ENCODE measurements at regions not wholly inside any gene's neighbourhood (a gene's known extent, or its start where the extent isn't known, plus 50 kb on each side); places are given as distances from the start of the nearest gene placed in this dataset.
A peak's percentile ranks its signal among the peaks of the same experiment; 100 is the strongest.

DNA sequence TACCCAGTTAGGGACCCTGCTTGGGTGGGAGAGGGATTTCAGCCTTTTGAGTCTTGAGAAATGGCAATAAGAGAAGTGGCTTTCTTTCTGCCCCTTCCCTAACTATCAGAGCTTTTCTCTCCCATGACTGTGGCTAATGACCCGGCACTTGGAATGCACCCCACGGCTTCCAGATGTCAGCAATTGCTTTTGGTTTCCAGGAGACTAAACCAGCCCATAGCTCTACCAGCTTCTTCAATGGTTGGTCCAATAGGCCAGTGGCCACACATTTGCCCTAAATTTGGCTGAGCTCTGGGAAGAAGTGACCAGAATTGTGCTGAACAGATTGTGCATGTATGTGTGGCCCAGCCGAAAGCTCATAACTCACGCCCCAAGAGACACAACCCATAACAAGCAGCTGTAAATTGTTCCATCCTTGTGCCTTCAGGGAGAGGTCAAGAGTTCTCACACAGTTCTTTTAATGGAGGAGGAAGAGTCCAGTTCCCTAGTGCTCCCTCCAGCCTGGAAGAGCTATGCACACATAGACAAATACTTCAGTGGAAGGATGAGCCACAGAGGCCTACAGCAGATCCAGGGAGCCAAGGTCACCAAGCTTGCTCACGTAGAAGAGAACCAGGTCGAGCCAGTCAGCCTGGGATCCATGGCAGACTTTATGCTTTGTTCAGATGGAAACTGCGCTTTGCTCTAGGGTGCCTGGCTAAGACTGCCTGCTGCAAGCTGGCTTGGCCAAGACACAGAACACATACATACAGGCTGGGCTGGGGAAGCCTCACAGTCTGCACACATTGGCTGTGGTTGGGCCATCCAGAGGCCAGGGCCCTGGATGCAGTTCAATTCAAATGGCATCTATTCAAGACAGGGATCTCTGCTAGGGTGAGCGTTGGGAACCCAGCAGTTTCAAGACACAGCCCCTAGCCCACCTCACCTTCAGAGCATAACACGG is 131.8 kb upstream of the HABP2 start:
- DNase-seq (no peak), ATAC-seq (no peak)
- intact Hi-C loops (cut with DNase I): no loop called here
- H3K27me3 ChIP-seq (ENCODE audit: control insufficient read depth, insufficient read depth): no peaks in the 10 kb centered on the region
- H3K27ac ChIP-seq (ENCODE audit: low read length): no peak overlapping the region
- no peaks in the 10 kb centered on the region for H3K9me3 ChIP-seq (ENCODE audit: control insufficient read depth, low read length)
- 84% methylated on average over 9 of the region's 9 CpGs for WGBS
- H3K4me3 ChIP-seq (ENCODE audit: low read length): no peak overlapping the region
- peaks cover 2% of the 10 kb centered on the region for H3K4me1 ChIP-seq (ENCODE audit: control insufficient read depth, insufficient read depth, low read length)

DNA sequence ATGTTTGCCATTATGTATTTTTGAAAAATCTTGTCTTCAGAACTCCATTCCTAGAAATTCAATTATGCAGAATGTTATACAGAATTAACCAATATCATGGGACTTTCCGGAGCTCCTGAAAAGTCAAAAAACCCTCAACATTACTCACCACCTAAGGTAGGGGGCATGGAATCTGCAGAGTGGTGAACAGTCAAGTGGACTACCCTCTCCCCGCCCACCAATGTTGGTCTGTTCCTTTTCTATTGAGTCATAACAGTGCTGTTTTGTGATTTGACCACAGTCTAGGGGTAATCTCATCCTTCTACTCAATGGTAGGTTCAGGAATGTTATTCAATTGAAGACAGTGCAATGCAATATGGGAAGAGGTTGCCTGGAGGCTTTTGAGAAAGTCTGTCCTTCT is 130.5 kb upstream of the HABP2 start:
- Histone ChIP-seq H3K4me3 (ENCODE audit: low read length) (no peak overlapping the region), H3K27ac (ENCODE audit: low read length) (no peak overlapping the region), H3K27me3 (ENCODE audit: control insufficient read depth, insufficient read depth) (no peaks in the 10 kb centered on the region), H3K4me1 (ENCODE audit: control insufficient read depth, insufficient read depth, low read length) (peaks cover 2% of the 10 kb centered on the region), H3K9me3 (ENCODE audit: control insufficient read depth, low read length) (no peaks in the 10 kb centered on the region)
- intact Hi-C loops (cut with DNase I): no loop called here
- DNase-seq (no peak), ATAC-seq (no peak)
- WGBS: 93% methylated on average over 2 of the region's 2 CpGs

DNA sequence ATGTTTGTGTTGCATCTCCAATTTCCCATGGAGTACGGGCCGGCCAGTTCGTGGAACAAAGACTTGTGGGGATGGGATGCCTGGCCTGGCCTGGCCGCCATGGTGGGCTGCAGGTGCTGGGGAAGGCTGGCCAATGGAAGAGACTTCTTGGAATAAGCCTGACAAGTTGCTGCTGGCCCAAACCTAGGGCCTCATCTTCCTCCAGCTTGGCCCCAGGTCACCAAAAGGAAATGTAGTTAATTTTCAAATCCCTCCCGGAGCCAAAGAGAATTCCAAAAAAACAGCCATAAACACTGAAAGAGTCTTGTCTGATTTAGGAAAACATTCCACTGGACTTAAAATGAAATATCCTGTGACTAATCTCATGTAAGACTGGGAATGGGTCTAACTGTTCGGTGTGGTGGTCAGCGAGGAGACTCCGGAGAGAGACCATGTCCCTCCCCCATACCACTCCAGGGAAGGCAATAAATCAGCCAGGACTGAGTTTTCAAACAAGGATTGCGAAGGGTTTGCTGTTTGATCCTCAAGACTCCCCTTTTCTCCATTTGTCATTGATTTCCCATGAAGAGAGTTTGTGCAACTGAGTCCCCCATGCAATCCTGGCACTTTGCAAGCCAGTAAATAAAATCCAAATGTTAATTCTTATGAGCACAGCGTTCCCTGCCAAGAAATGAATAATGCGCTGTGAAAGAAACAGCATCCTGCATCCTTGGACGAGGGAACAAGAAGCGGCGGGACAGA is 128.7 kb upstream of the HABP2 start:
- WGBS: 66% methylated on average over 14 of the region's 14 CpGs
- no peak overlapping the region for H3K27ac ChIP-seq (ENCODE audit: low read length)
- H3K4me3 ChIP-seq (ENCODE audit: low read length): no peak overlapping the region
- no peaks in the 10 kb centered on the region for H3K9me3 ChIP-seq (ENCODE audit: control insufficient read depth, low read length)
- DNase-seq (no peak), ATAC-seq (no peak)
- intact Hi-C loops (cut with DNase I): no loop called here
- H3K4me1 ChIP-seq (ENCODE audit: control insufficient read depth, insufficient read depth, low read length): peaks cover 2% of the 10 kb centered on the region
- no peaks in the 10 kb centered on the region for H3K27me3 ChIP-seq (ENCODE audit: control insufficient read depth, insufficient read depth)

DNA sequence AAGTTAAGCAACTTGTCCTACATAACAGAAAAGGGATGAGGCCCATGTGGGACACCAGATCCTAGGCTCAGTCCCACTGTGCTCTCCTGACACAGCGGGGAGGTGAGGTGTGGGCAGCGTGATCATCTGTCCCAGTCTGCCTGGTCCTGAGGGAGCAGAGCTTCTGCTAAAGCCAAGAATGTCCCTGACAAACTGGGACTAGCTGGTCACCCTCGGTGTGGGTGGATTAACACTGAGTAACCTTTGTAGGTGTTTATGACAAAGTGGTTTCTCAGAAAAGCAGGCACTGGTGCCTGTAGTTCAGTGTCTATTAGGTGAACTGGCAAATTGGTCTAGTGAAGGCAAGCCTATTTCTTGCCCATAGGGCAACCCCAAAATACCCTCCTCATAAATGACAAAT is 127.8 kb upstream of the HABP2 start:
- Histone ChIP-seq H3K4me3 (ENCODE audit: low read length) (no peak overlapping the region), H3K9me3 (ENCODE audit: control insufficient read depth, low read length) (no peaks in the 10 kb centered on the region), H3K27ac (ENCODE audit: low read length) (no peak overlapping the region), H3K27me3 (ENCODE audit: control insufficient read depth, insufficient read depth) (no peaks in the 10 kb centered on the region), H3K4me1 (ENCODE audit: control insufficient read depth, insufficient read depth, low read length) (peaks cover 2% of the 10 kb centered on the region)
- 79% methylated on average over 3 of the region's 3 CpGs for WGBS
- intact Hi-C loops (cut with DNase I): no loop called here
- DNase-seq (no peak), ATAC-seq (peak; percentile 10 to 28)

DNA sequence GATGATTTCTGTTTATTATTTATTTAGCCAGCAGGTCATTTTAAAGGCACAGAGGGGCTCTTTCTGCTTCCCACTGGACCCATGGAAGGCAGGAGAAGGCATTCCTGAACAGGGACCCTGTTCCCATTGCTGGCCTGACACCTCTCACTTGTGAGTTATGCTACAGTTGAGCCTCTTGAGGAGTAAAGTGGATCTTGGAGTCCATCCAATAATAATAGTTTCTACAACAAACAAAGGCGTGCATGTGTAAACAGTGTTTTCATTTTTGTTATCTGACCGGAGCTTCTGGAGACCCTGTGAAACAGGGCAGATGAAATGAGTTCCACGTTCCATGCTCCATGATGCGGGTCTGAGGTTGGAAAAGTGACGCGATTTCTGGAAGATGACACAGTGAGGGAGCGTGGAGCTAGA is 127.3 kb upstream of the HABP2 start:
- Histone ChIP-seq H3K4me1 (ENCODE audit: control insufficient read depth, insufficient read depth, low read length) (peaks cover 2% of the 10 kb centered on the region), H3K27me3 (ENCODE audit: control insufficient read depth, insufficient read depth) (no peaks in the 10 kb centered on the region), H3K9me3 (ENCODE audit: control insufficient read depth, low read length) (no peaks in the 10 kb centered on the region), H3K4me3 (ENCODE audit: low read length) (no peak overlapping the region), H3K27ac (ENCODE audit: low read length) (no peak overlapping the region)
- DNase-seq (no peak), ATAC-seq (peak; percentile 61 to 74)
- 27% methylated on average over 7 of the region's 7 CpGs for WGBS
- intact Hi-C loops (cut with DNase I): no loop called here

DNA sequence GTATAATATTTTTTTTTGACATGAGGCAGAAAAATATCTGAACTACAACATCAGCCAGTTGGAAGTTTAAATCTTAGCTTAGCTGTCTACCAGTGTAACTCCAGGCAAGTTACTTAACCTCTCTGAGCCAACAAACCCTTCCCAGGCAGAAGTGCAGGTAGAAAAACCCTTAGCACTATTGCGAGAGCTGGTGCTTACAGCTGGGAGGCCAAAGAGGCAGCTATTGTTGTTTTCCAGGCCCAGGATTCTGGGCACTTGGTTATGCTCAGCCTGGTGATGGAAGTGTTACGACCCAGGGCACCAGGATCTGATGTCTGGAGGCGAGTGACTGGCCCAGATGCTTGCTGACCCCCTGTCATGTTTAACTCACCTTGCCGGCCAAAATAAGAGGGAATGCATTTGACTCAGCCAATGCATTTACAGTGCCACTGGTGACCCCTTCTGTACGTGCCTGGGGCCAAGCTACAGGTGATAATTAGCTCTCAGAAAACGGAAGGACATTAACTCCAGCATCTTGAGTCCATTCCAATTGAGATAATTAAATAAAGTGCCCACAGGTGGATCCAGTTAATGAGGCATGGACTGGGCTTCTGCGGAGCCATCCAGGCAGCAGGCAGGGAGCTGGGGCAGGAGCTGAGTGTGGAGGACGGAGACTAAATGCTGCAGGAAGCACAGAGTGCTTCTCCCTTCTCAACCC is 126.5 kb upstream of the HABP2 start:
- 84% methylated on average over 8 of the region's 8 CpGs for WGBS

DNA sequence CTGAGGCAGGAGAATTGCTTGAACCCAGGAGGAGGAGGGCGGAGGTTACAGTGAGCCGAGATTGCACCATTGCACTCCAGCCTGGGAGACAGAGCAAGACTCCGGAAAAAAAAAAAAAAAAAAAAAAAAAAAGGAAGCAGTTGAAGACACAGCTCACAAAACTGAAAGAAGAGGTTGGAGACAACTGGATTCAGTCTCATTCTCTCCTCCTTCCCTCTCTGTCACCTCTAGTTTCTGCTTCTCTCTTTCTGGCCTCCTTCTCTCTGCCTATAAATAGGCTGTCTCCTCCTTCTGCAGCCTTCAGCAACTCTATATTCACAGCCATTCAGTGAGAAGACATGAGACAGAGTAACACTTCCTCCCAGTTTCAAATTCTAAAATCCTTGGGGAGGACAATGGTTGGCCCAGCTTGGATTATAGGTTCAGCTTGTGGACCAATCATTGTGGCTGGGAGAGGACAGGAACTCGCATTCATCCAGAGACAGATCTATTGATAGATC is 125.6 kb upstream of the HABP2 start:
- intact Hi-C loops (cut with DNase I): no loop called here
- no peak for ATAC-seq

More for the DNA sequence above, 126.5 kb upstream of the HABP2 start:
- intact Hi-C loops (cut with DNase I): no loop called here
- DNase-seq (no peak), ATAC-seq (no peak)
- Histone ChIP-seq H3K4me1 (ENCODE audit: control insufficient read depth, insufficient read depth, low read length) (peaks cover 2% of the 10 kb centered on the region), H3K27me3 (ENCODE audit: control insufficient read depth, insufficient read depth) (no peaks in the 10 kb centered on the region), H3K4me3 (ENCODE audit: low read length) (no peak overlapping the region), H3K27ac (ENCODE audit: low read length) (no peak overlapping the region), H3K9me3 (ENCODE audit: control insufficient read depth, low read length) (no peaks in the 10 kb centered on the region)

DNA sequence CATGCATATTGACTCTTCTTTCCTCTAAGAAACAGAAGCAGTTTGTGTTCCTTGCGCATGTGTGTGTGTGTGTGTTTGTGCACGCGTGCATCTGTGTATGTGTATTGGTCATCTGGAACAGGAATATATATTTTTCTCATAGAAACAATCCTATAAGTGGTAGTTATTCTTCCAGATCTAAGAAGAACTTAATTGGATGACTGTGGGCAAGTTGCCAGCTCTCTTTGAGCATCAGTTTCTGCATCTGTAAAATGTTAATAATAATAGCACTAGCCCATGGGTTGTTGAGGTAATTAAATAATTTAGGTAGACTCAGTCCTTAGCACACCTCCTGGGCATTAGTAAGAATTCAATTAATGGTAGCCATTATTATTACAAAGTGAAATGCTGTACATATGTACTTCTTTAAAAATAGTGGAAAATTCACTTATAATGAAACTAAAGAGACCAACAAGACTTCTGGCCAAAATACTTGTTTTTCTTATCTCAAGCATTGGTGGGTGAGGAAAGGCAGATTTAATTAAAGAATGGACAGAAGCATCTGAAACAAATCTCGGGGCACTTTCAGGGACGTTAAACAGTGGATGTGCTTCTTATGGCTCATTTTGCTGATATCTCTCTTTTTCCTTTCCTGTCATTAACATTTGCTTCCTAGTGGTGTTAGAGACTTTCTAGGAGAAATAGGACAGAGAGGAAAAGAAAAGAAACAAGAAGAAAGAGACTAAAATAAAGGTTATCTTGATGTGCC is 124.9 kb upstream of the HABP2 start:
- Histone ChIP-seq H3K9me3 (ENCODE audit: control insufficient read depth, low read length) (no peaks in the 10 kb centered on the region), H3K4me1 (ENCODE audit: control insufficient read depth, insufficient read depth, low read length) (peaks cover 2% of the 10 kb centered on the region), H3K27me3 (ENCODE audit: control insufficient read depth, insufficient read depth) (no peaks in the 10 kb centered on the region), H3K4me3 (ENCODE audit: low read length) (no peak overlapping the region), H3K27ac (ENCODE audit: low read length) (no peak overlapping the region)
- DNase-seq (no peak), ATAC-seq (no peak)
- intact Hi-C loops (cut with DNase I): no loop called here
- 72% methylated on average over 5 of the region's 5 CpGs for WGBS

More for the DNA sequence above, 125.6 kb upstream of the HABP2 start:
- Histone ChIP-seq H3K27ac (ENCODE audit: low read length) (no peak overlapping the region), H3K9me3 (ENCODE audit: control insufficient read depth, low read length) (no peaks in the 10 kb centered on the region), H3K27me3 (ENCODE audit: control insufficient read depth, insufficient read depth) (no peaks in the 10 kb centered on the region), H3K4me1 (ENCODE audit: control insufficient read depth, insufficient read depth, low read length) (peaks cover 2% of the 10 kb centered on the region), H3K4me3 (ENCODE audit: low read length) (no peak overlapping the region)
- WGBS: 69% methylated on average over 4 of the region's 4 CpGs
- no peak for DNase-seq

DNA sequence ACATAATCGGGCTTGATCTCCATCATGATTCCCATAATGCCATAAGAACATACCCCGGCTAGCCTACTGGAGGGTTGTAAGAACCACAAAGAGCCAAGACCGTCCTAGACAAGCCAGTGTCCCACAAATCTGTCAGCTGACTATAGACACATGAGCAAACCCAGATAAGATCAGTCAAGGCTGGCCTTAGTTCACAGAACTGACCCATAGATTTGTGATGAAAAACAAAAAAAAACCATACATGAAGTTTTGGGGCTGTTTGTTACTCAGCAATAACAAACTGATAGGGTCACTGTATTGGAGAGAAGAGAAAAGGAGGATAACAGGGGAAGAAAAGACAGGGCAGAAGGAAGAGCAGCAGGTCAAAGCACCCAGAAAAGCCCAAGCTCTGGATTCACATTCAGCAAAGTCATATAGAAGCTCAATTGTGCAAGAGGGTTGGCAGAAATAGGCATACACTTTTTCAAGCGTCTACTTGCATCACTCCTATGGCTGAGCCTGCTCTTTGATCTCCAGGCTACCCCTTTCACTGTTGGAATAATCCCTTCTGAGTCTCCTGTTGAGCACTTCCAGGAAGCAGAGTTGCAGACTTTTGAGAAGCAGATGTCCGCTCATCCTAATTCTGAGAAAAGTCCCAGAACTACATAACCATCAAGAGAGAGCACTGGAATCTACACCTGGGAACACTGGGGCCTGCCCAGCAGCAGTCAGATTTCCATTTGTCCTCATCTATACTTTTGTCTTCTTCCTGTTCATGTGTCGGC is 122.0 kb upstream of the HABP2 start:
- ATAC-seq: no peak

More for the DNA sequence above, 122.0 kb upstream of the HABP2 start:
- H3K27me3 ChIP-seq (ENCODE audit: control insufficient read depth, insufficient read depth): no peaks in the 10 kb centered on the region
- WGBS: 90% methylated on average over 6 of the region's 6 CpGs
- intact Hi-C loops (cut with DNase I): no loop called here
- H3K27ac ChIP-seq (ENCODE audit: low read length): no peak overlapping the region
- no peaks in the 10 kb centered on the region for H3K9me3 ChIP-seq (ENCODE audit: control insufficient read depth, low read length)
- no peaks in the 10 kb centered on the region for H3K4me1 ChIP-seq (ENCODE audit: control insufficient read depth, insufficient read depth, low read length)
- DNase-seq: no peak
- no peak overlapping the region for H3K4me3 ChIP-seq (ENCODE audit: low read length)

Data from right cardiac atrium (tissue), 5 donors.